Stimulated activated naive CD8-positive, alpha-beta T cell treated with anti-CD3 and anti-CD28 coated beads, Interleukin-15, Interleukin-2, amounts not matched to agents 100 U/mL and 50 U/mL, for 24 hours (primary cell): ENCODE measurements at regions not wholly inside any gene's neighbourhood (a gene's known extent, or its start where the extent isn't known, plus 50 kb on each side); places are given as distances from the start of the nearest gene placed in this dataset.

Experiments
- ATAC-seq: fragments of 150-1000 bp; cut with Tn5 transposase; one replicate; pipeline ENCODE4 v1.10.0; 2021
- DNase-seq: peaks from one replicate; pipeline ENCODE4 v3.0.0; 2021

DNA sequence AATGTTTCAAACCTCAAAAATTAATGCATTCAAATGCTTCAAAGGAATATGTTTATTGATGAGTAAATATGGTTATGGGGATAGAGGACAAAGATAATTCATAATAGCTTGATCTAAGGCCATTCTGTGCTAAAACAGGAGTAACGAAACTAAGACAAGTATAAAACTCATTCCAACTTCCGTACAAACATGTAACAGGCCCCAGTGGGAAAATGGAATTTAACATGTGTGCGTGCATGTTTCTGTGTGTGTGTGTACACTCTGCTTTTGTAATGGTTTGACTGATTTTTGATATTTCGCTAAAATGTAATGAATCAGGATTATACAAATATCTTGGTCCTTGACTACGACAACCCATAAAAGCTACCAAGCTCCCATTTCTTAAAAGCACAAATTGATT is 91.0 kb downstream of the KLF12 start:
- ATAC-seq, result no peak
- no peak for DNase-seq

GRCh38 chr13:74040200-74040599 is 94.0 kb downstream of the KLF12 start:
- ATAC-seq (peak; percentile 52), DNase-seq (peak; percentile 40)

- ATAC-seq, result no peak
Observed at GRCh38 chr13:74039667-74040066, 94.5 kb downstream of the KLF12 start.

GRCh38 chr13:74039154-74039553 is 95.0 kb downstream of the KLF12 start:
- no peak for ATAC-seq
- no peak for DNase-seq

More at GRCh38 chr13:74039667-74040066, 94.5 kb downstream of the KLF12 start:
- DNase-seq, result no peak

DNA sequence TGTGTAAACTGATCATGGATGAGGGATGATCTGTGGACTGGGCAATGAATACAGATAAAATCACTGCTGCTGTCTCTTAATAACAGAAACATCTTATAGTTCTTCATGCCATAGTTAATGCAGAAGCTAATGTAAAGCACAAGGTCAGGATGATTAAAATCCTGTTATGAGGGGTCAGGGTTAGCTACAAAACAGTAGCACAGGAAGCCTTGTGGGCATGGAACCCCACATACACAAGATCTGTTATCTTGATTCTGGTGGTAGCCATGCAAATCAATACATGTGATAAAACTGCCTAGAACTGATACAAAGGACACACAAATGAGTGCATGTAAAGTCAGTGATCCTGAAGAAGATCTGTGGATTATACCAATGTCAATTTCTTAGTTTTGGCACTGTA is 96.4 kb downstream of the KLF12 start:
- no peak for ATAC-seq
- DNase-seq, result no peak

DNA sequence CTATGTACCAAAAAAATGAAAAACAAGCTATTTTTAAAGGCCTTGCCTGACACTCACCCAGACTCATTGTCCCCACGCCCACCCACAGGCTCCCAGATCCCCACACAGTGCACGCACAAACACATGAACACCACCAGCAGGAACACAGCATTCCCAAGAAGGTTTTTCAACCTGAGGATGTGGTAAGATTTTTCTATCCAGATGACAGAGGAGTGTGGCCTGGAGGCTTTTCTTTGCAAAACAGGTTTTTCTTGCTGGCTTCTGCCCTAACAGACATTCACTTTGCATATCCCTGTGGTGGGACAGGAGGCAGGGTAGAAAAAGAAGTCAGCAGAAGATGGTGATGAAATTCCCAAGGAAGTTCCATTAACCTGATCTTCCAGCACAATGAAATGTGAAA is 97.8 kb downstream of the KLF12 start:
- no peak for DNase-seq

GRCh38 chr13:74035896-74036295 is 98.3 kb downstream of the KLF12 start:
- no peak for DNase-seq
- ATAC-seq, result no peak

More for the DNA sequence above, 97.8 kb downstream of the KLF12 start:
- ATAC-seq, result no peak

- no peak for DNase-seq
- no peak for ATAC-seq
Observed at GRCh38 chr13:74032325-74032724, 101.9 kb downstream of the KLF12 start.

GRCh38 chr13:74027161-74027779 is 106.9 kb downstream of the KLF12 start:
- DNase-seq, result no peak
- ATAC-seq, result no peak

DNA sequence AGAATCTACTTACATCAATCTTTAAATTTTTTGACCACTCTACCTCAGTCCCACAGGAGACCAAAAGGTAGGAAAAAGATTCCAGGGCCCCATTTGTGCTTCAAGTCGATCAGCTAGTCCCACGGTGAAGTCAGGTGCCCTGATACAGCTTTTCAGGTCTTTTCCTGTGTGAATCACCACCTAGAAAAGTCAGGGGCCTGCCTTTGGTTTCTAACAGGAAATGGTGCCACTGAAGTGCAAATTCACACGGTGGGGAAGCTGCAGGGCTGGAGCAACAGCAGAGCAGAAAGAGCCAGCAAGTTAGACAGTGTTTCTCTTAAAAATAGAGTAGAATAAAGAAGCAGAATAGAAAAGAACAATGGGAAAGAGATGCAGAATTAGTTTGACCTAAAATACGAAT is 107.5 kb downstream of the KLF12 start:
- ATAC-seq, result peak; percentile 93
- DNase-seq, result peak; percentile 61

- ATAC-seq (no peak), DNase-seq (no peak)
Observed at GRCh38 chr13:74025369-74025768, 108.8 kb downstream of the KLF12 start.

- DNase-seq (no peak), ATAC-seq (no peak)
Observed at GRCh38 chr13:74024856-74025255, 109.3 kb downstream of the KLF12 start.

- DNase-seq, result no peak
- ATAC-seq, result no peak
Observed at GRCh38 chr13:74024314-74024713, 109.9 kb downstream of the KLF12 start.

- no peak for DNase-seq
- no peak for ATAC-seq
Observed at GRCh38 chr13:74023484-74023883, 110.7 kb downstream of the KLF12 start.

GRCh38 chr13:74021505-74021904 is 112.7 kb downstream of the KLF12 start:
- DNase-seq (no peak), ATAC-seq (no peak)

DNA sequence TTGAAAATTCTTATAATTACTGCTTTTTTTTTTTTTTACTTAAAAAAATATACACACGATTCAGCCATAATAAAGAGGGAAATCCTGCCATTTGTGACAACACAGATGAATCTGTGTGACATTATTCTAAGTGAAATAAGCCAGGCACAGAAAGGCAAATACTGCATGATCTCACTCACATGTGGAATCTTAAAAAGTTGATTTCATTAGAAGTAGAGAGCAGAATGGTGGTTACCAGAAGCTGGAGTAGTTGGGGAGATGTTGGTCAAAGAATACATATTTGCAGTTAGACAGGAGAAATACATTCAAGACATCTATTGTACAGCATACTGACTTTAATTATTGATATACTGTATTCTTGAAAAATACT is 116.2 kb downstream of the KLF12 start:
- ATAC-seq, result no peak
- DNase-seq, result no peak

DNA sequence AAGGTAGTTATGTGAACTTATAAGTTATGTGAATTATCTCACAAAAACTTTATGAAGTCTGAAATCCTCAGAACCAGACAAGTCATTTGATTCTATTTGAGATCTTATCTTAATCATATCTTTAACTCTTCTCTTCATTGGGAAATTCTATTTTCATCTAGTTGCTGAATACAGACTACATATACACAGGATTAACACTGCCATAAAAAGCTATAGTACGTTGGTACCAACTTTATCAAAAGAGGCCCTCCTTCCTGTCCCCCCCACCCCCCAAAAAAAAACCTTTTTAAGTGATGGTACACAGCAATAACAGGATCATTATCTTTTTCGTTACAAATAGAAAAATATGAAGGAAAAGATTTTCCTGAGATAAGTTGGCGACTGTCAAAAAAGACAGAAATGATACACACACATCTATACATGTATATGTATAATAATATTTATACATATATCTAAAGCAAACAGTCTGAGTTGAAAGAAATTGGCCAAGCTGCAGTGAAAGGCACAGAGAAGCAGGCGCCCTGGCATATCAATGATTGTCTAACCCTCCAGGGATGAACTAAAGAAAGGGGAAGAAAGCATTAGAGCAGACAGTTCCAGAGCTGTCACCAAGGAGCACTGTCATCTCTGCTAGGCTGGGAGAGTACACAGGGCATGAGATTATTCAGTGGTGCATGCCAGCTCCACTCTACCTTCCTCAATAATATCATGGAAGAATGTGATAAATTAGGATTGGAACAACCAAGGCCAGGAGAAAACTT is 116.7 kb downstream of the KLF12 start:
- no peak for ATAC-seq

GRCh38 chr13:74015137-74015536 is 119.1 kb downstream of the KLF12 start:
- ATAC-seq, result peak; percentile 49
- no peak for DNase-seq

More for the DNA sequence above, 116.7 kb downstream of the KLF12 start:
- no peak for DNase-seq

DNA sequence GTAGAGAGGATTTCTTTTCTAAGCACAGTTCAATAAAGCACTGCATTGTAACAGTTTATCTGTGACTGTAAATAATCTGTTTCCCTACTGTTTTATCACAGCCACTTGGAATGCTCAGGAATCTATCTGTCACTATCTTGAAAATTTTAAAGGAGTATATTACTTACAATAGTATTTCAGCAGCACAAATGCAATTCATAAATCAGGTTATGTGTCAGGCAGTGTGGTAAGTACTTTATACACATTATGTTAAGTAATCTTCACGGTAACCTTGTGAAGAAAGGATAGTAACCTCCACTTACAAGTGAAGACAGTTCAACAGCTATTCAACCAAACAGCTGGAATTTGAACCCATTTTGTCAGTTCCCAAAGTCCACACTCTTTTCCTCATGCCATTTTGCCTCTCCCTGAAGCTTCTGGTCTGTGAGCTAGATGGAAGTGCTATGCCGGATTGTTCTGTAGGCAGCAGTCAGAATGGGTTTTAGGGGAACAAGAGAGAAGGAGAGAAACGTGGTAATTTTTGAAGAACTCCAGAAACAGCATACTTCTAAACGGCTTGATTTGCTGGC is 125.0 kb downstream of the KLF12 start:
- ATAC-seq (no peak), DNase-seq (no peak)

- DNase-seq (no peak), ATAC-seq (no peak)
Observed at GRCh38 chr13:74006666-74007065, 127.5 kb downstream of the KLF12 start.

DNA sequence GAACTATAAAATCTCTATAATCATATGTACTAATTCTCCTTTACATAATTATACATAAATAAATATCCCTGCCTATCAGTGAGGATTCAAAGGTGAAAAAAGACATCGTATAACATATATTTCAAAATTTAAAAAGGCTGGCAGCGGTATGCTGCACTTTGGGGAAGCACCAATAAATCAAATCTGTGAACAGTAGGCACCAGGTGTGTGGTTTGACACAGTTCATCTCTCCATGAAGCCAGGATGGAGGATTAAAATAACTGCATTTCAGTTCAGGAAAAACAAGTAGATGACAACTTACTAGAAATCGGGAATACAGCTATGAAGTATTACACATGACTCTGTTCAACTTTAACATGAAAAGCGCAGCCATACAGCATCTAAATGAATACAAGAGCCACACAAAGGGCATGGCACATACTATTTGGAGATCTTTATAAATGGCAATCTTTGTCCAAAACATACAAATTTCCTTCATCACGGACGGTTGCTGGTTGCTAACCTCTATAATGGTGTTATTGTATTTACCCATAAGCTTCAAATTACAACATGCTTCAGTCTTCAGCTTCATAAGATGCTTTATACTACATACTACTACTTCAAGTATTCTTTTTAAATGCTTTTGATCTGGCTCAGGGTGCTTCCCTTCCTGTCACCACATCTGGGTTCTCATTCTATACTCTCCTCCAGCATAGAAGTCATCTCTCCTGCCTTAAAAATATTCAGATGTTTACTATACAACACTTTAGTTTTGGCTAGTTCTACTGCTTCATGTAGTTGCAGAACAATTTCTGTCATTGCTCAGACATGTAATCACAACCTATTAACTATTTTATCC is 128.7 kb downstream of the KLF12 start:
- ATAC-seq, result no peak
- no peak for DNase-seq

DNA sequence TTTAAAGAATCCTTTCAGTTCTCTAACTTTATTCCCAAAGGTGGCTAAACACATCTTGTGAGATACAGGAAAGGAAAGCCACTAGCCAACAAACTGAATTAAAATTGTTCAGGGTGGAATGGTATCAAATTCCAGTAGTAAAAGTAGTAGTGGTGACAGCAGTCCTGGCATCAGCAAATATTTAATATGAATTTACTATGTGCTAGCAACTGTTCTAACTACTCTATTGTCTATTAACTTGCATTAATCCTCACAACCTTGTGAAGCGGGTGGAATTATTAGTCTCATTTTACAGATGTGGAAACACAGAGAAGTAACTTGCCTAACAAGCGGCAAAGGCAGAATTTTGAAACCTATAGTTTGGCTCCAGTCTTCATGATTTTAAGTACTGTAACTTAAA is 130.1 kb downstream of the KLF12 start:
- DNase-seq (no peak), ATAC-seq (no peak)

- ATAC-seq, result no peak
- no peak for DNase-seq
Observed at GRCh38 chr13:74003374-74003773, 130.8 kb downstream of the KLF12 start.
